HEK293 (cell line): ENCODE measurements at regions not wholly inside any gene's neighbourhood (a gene's known extent, or its start where the extent isn't known, plus 50 kb on each side); places are given as distances from the start of the nearest gene placed in this dataset.
"Not testable (repeated sequence)": the region's sequence is repeated elsewhere in the genome, so short reads cannot be mapped to it uniquely, and the experiment has no call there.

Source experiments
- CTCF ChIA-PET: fragments of 350-600 bp; formaldehyde crosslinking; extraction: SDS; loops from one replicate; lab custom pipeline; 2021; ENCODE audit warnings: antibody characterized with exemption; lab: Yijun Ruan, JAX
- POLR2A ChIA-PET: fragments of 300-600 bp; formaldehyde crosslinking; extraction: SDS; loops from one replicate; lab custom pipeline; 2020; ENCODE audit warnings: antibody characterized with exemption, inconsistent platforms; lab: Yijun Ruan, JAX
- H3K27ac ChIP-seq: fragments of 200-500 bp; sonication (Bioruptor generic); 2 replicates; pipeline ENCODE4 v1.5.1; 2014; ENCODE audit warnings: low read depth, low read length, control low read depth, inconsistent platforms; ENCODE audit errors: extremely low read depth
- H3K36me3 ChIP-seq, 2 experiments: fragments of 200-500 bp in 1 of 2; sonication (Bioruptor generic) in 1 of 2; 1 replicate in 1 of 2; 2 replicates in 1 of 2; pipeline ENCODE4 v1.5.1; 2014 to 2017; ENCODE audit warnings: inconsistent platforms in 2 of 2, low read length in 2 of 2; ENCODE audit not compliant: control insufficient read depth in 2 of 2, insufficient read depth in 1 of 2
- H3K4me1 ChIP-seq: fragments of 200-500 bp; sonication (Bioruptor generic); 2 replicates; pipeline ENCODE4 v1.5.1; 2014; ENCODE audit warnings: mild to moderate bottlenecking, low read length, inconsistent platforms; ENCODE audit not compliant: control insufficient read depth, insufficient read depth
- H3K4me3 ChIP-seq: 2 replicates; pipeline ENCODE4 v1.5.1; 2011; ENCODE audit warnings: low read depth, mild to moderate bottlenecking, control low read depth, low read length, moderate library complexity
- H3K9me3 ChIP-seq: fragments of 200-500 bp; sonication (Bioruptor generic); 2 replicates; pipeline ENCODE4 v1.5.1; 2014; ENCODE audit warnings: low read depth, low read length, inconsistent platforms; ENCODE audit not compliant: control insufficient read depth, insufficient read depth
- GLI2 ChIP-seq: fragments of 450-650 bp; formaldehyde crosslinking; IDR thresholded peaks from 2 replicates; pipeline ENCODE4; 2017; ENCODE audit warnings: missing biosample characterization, missing genetic modification characterization, low read depth, borderline replicate concordance
- OVOL3 ChIP-seq: fragments of 450-650 bp; formaldehyde crosslinking; IDR thresholded peaks from 2 replicates; pipeline ENCODE4 v1.5.1; 2016; ENCODE audit warnings: missing biosample characterization, missing genetic modification characterization
- SCRT1 ChIP-seq: fragments of 450-650 bp; formaldehyde crosslinking; IDR thresholded peaks from 2 replicates; pipeline ENCODE4 v1.5.1; 2016; ENCODE audit warnings: missing biosample characterization, missing genetic modification characterization, borderline replicate concordance
- TSHZ1 ChIP-seq: fragments of 450-650 bp; formaldehyde crosslinking; IDR thresholded peaks from 2 replicates; pipeline ENCODE4 v1.5.1; 2016; ENCODE audit warnings: missing biosample characterization, missing genetic modification characterization, borderline replicate concordance
- ZBTB7A ChIP-seq: fragments of 450-650 bp; formaldehyde crosslinking; IDR thresholded peaks from 2 replicates; pipeline ENCODE4 v1.5.1; 2016; ENCODE audit warnings: low read depth, missing biosample characterization, missing genetic modification characterization
- ZNF133 ChIP-seq: fragments of 450-650 bp; formaldehyde crosslinking; IDR thresholded peaks from 2 replicates; pipeline ENCODE4 v1.5.1; 2016; ENCODE audit warnings: missing biosample characterization, missing genetic modification characterization
- ZNF19 ChIP-seq: fragments of 450-650 bp; formaldehyde crosslinking; IDR thresholded peaks from 2 replicates; pipeline ENCODE4; 2016; ENCODE audit warnings: missing biosample characterization, missing genetic modification characterization, low read depth
- ZNF211 ChIP-seq: fragments of 450-650 bp; formaldehyde crosslinking; IDR thresholded peaks from 2 replicates; pipeline ENCODE4 v1.5.1; 2016; ENCODE audit warnings: low read depth, missing biosample characterization, missing genetic modification characterization
- ZNF23 ChIP-seq: fragments of 450-650 bp; formaldehyde crosslinking; IDR thresholded peaks from 2 replicates; pipeline ENCODE4 v1.5.1; 2016; ENCODE audit warnings: missing biosample characterization, missing genetic modification characterization, borderline replicate concordance
- ZNF311 ChIP-seq: fragments of 450-650 bp; formaldehyde crosslinking; IDR thresholded peaks from 2 replicates; pipeline ENCODE4 v1.5.1; 2017; ENCODE audit warnings: missing biosample characterization, missing genetic modification characterization, borderline replicate concordance
- ZNF514 ChIP-seq: fragments of 450-650 bp; formaldehyde crosslinking; IDR thresholded peaks from 2 replicates; pipeline ENCODE4 v1.5.1; 2016; ENCODE audit warnings: missing biosample characterization, missing genetic modification characterization
- ZNF521 ChIP-seq: fragments of 450-650 bp; formaldehyde crosslinking; IDR thresholded peaks from 2 replicates; pipeline ENCODE4 v1.5.1; 2017; ENCODE audit warnings: missing biosample characterization, mild to moderate bottlenecking, missing genetic modification characterization
- ZNF596 ChIP-seq: fragments of 450-650 bp; IDR thresholded peaks from 2 replicates; pipeline ENCODE4 v1.5.0; 2018; ENCODE audit warnings: missing biosample characterization, mild to moderate bottlenecking, missing genetic modification characterization, moderate library complexity
- ZNF747 ChIP-seq: fragments of 450-650 bp; formaldehyde crosslinking; IDR thresholded peaks from 2 replicates; pipeline ENCODE4 v1.5.1; 2016; ENCODE audit warnings: missing biosample characterization, missing genetic modification characterization
- ZNF837 ChIP-seq: fragments of 450-650 bp; formaldehyde crosslinking; IDR thresholded peaks from 2 replicates; pipeline ENCODE4 v1.5.1; 2016; ENCODE audit warnings: missing biosample characterization, missing genetic modification characterization
- TF ChIP-seq, protein P1 (sequence below): fragments of 450-650 bp; formaldehyde crosslinking; IDR thresholded peaks from 2 replicates; pipeline ENCODE4 v1.5.1; 2017; ENCODE audit warnings: missing biosample characterization, missing genetic modification characterization
- TF ChIP-seq, protein P2 (sequence below): fragments of 450-650 bp; formaldehyde crosslinking; IDR thresholded peaks from 2 replicates; pipeline ENCODE4 v1.5.1; 2016; ENCODE audit warnings: missing biosample characterization, missing genetic modification characterization
- TF ChIP-seq, protein P3 (sequence below): fragments of 450-650 bp; formaldehyde crosslinking; IDR thresholded peaks from 2 replicates; pipeline ENCODE4 v1.5.1; 2016; ENCODE audit warnings: missing biosample characterization, missing genetic modification characterization

GRCh38 chr2:138066139-138066806 lies 102.0 kb downstream of the HNMT start:
- TF ChIP-seq ZNF311 (tag by site-specific recombination) (no peak), SCRT1 (tag by site-specific recombination) (no peak), ZNF596 (tag by site-specific recombination) (no peak), ZBTB7A (tag by site-specific recombination) (no peak), ZNF133 (tag by site-specific recombination) (no peak), ZNF514 (tag by site-specific recombination) (no peak), GLI2 (tag by site-specific recombination) (no peak), ZNF747 (no peak), ZNF521 (tag by site-specific recombination) (no peak), ZNF23 (no peak), OVOL3 (tag by site-specific recombination) (no peak), ZNF837 (tag by site-specific recombination) (no peak), TSHZ1 (tag by site-specific recombination) (no peak)
- TF ChIP-seq, protein P1, sequence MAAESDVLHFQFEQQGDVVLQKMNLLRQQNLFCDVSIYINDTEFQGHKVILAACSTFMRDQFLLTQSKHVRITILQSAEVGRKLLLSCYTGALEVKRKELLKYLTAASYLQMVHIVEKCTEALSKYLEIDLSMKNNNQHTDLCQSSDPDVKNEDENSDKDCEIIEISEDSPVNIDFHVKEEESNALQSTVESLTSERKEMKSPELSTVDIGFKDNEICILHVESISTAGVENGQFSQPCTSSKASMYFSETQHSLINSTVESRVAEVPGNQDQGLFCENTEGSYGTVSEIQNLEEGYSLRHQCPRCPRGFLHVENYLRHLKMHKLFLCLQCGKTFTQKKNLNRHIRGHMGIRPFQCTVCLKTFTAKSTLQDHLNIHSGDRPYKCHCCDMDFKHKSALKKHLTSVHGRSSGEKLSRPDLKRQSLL (tag by site-specific recombination), result no peak
- Histone ChIP-seq H3K4me1 (no peaks in the 10 kb centered on the region), H3K4me3 (no peak overlapping the region), H3K27ac (no peak overlapping the region), H3K9me3 (no peaks in the 10 kb centered on the region), H3K36me3 (no peaks in the 10 kb centered on the region)
- ChIA-PET CTCF (no interaction called here), POLR2A (no interaction called here)

DNA sequence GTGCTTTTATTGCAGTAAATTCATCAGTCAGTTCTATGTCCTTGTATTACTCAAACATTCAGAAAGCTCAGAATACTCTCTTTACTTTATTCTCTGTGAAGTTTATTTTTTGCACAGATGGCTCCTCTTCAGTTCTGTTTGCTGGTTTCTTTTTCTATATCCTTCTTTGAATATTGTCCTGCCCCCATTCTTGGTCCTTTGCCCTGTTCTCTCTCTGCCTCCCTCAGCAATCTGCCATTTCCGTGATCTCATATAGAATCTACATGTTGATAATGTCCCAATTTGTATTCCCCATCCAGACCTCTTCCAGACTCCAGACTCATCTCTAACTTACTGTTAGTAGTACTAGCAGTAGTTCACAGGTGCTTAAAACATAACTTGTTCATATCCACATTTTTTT lies 102.6 kb downstream of the HNMT start:
- H3K9me3 ChIP-seq, result no peaks in the 10 kb centered on the region
- no peak overlapping the region for H3K4me3 ChIP-seq
- peaks cover 4% of the 10 kb centered on the region; the same call in 1 of the 2 replicates for H3K4me1 ChIP-seq
- TF ChIP-seq, protein P2, sequence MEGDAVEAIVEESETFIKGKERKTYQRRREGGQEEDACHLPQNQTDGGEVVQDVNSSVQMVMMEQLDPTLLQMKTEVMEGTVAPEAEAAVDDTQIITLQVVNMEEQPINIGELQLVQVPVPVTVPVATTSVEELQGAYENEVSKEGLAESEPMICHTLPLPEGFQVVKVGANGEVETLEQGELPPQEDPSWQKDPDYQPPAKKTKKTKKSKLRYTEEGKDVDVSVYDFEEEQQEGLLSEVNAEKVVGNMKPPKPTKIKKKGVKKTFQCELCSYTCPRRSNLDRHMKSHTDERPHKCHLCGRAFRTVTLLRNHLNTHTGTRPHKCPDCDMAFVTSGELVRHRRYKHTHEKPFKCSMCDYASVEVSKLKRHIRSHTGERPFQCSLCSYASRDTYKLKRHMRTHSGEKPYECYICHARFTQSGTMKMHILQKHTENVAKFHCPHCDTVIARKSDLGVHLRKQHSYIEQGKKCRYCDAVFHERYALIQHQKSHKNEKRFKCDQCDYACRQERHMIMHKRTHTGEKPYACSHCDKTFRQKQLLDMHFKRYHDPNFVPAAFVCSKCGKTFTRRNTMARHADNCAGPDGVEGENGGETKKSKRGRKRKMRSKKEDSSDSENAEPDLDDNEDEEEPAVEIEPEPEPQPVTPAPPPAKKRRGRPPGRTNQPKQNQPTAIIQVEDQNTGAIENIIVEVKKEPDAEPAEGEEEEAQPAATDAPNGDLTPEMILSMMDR (tag by site-specific recombination), result no peak
- TF ChIP-seq, protein P3, sequence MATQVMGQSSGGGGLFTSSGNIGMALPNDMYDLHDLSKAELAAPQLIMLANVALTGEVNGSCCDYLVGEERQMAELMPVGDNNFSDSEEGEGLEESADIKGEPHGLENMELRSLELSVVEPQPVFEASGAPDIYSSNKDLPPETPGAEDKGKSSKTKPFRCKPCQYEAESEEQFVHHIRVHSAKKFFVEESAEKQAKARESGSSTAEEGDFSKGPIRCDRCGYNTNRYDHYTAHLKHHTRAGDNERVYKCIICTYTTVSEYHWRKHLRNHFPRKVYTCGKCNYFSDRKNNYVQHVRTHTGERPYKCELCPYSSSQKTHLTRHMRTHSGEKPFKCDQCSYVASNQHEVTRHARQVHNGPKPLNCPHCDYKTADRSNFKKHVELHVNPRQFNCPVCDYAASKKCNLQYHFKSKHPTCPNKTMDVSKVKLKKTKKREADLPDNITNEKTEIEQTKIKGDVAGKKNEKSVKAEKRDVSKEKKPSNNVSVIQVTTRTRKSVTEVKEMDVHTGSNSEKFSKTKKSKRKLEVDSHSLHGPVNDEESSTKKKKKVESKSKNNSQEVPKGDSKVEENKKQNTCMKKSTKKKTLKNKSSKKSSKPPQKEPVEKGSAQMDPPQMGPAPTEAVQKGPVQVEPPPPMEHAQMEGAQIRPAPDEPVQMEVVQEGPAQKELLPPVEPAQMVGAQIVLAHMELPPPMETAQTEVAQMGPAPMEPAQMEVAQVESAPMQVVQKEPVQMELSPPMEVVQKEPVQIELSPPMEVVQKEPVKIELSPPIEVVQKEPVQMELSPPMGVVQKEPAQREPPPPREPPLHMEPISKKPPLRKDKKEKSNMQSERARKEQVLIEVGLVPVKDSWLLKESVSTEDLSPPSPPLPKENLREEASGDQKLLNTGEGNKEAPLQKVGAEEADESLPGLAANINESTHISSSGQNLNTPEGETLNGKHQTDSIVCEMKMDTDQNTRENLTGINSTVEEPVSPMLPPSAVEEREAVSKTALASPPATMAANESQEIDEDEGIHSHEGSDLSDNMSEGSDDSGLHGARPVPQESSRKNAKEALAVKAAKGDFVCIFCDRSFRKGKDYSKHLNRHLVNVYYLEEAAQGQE (tag by site-specific recombination), result no peak
- TF ChIP-seq ZNF211, result no peak
- no peak for TF ChIP-seq ZNF133 (tag by site-specific recombination)
- TF ChIP-seq ZNF19 (tag by site-specific recombination), result no peak
- CTCF ChIA-PET, result no interaction called here
- no peak overlapping the region for H3K27ac ChIP-seq
- POLR2A ChIA-PET, result no interaction called here
- no peaks in the 10 kb centered on the region for H3K36me3 ChIP-seq

DNA sequence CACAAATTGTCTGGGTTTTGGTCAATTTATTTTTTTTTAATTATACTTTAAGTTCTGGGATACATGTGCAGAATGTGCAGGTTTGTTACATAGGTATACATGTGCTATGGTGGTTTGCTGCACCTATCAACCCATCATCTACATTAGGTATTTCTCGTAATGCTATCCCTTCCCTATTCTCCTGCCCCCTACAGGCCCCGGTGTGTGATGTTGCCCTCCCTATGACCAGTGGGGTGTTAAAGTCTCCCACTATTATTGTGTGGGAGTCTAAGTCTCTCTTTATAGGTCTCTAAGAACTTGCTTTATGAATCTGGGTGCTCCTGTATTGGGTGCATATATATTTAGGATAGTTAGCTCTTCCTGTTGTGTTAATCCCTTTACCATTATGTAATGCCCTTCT lies 104.4 kb downstream of the HNMT start:
- H3K9me3 ChIP-seq, H3K27ac ChIP-seq, CTCF ChIA-PET, H3K4me1 ChIP-seq, H3K36me3 ChIP-seq, H3K4me3 ChIP-seq: not testable (repeated sequence)
- POLR2A ChIA-PET, result interaction anchor here (0.6 kb wide), 1 partner anchor 640 kb away, joined by 9 read pairs; no protein-coding TSS in a partner anchor
